B cell (primary cell): ENCODE measurements at regions not wholly inside any gene's neighbourhood (a gene's known extent, or its start where the extent isn't known, plus 50 kb on each side); places are given as distances from the start of the nearest gene placed in this dataset.
"Not testable (repeated sequence)": the region's sequence is repeated elsewhere in the genome, so short reads cannot be mapped to it uniquely, and the experiment has no call there.

ENCODE experiments used
- CTCF ChIP-seq: fragments of 200-600 bp; IDR thresholded peaks from one replicate; pipeline ENCODE4 v1.8.0; 2022; ENCODE audit warnings: antibody characterized with exemption, mild to moderate bottlenecking
- EZH2 ChIP-seq: IDR thresholded peaks from 2 replicates; pipeline ENCODE4 v1.6.1; 2012; ENCODE audit warnings: borderline replicate concordance, low read depth, mild to moderate bottlenecking, moderate library complexity, low read length; ENCODE audit not compliant: insufficient read depth, poor library complexity, severe bottlenecking

- TF ChIP-seq CTCF, EZH2: not testable (repeated sequence)
Observed at GRCh38 chr17:20674374-20674773, 94.8 kb downstream of the CDRT15L2 start.
